ENCODE measurements at regions not wholly inside any gene's neighbourhood (a gene's known extent, or its start where the extent isn't known, plus 50 kb on each side); places are given as distances from the start of the nearest gene placed in this dataset.

GRCh38 chr5:56335212-56335611 is 102.1 kb upstream of the ANKRD55 start:
- TF ChIP-seq POLR2AphosphoS5 (IDR thresholded peaks at IDR 0.05; ENCODE audit: low read depth, low read length) (no peak), SIN3B (IDR thresholded peaks at IDR 0.05; ENCODE audit: low read length) (no peak), SRF (IDR thresholded peaks at IDR 0.05; ENCODE audit: low read depth, low read length) (no peak), GABPA (IDR thresholded peaks at IDR 0.05; ENCODE audit: low read depth, low read length) (no peak), GABPA (CRISPR knock-in tag; IDR thresholded peaks at IDR 0.05; ENCODE audit: low read depth) (no peak), ZNF780A (CRISPR knock-in tag; IDR thresholded peaks at IDR 0.05) (no peak), ZBTB42 (CRISPR knock-in tag; IDR thresholded peaks at IDR 0.05) (no peak), ZNF678 (CRISPR knock-in tag; IDR thresholded peaks at IDR 0.05) (no peak), POLR2A (IDR thresholded peaks at IDR 0.05; ENCODE audit: insufficient read depth in 1 of 2, low read depth in 2 of 2, low read length in 2 of 2) (no peak), BRCA1 (CRISPR knock-in tag; IDR thresholded peaks at IDR 0.05) (no peak), EP300 (IDR thresholded peaks at IDR 0.05; ENCODE audit: low read depth in 2 of 2, low read length in 2 of 2) (no peak), EP300 (CRISPR knock-in tag; IDR thresholded peaks at IDR 0.05; ENCODE audit: borderline replicate concordance) (no peak), ZNF816 (CRISPR knock-in tag; IDR thresholded peaks at IDR 0.05; ENCODE audit: borderline replicate concordance) (no peak)
- TF ChIP-seq, protein P1, sequence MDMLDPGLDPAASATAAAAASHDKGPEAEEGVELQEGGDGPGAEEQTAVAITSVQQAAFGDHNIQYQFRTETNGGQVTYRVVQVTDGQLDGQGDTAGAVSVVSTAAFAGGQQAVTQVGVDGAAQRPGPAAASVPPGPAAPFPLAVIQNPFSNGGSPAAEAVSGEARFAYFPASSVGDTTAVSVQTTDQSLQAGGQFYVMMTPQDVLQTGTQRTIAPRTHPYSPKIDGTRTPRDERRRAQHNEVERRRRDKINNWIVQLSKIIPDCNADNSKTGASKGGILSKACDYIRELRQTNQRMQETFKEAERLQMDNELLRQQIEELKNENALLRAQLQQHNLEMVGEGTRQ (IDR thresholded peaks at IDR 0.05; ENCODE audit: low read depth, low read length): no peak
- TF ChIP-seq, protein P1 (CRISPR knock-in tag; IDR thresholded peaks at IDR 0.05; ENCODE audit: borderline replicate concordance): no peak

Data from HepG2 (cell line).